Progenitor cell of endocrine pancreas (in vitro differentiated cells): ENCODE measurements at regions not wholly inside any gene's neighbourhood (a gene's known extent, or its start where the extent isn't known, plus 50 kb on each side); places are given as distances from the start of the nearest gene placed in this dataset.

Experiments
- DNase-seq: peaks from one replicate; pipeline ENCODE4 v3.0.0; 2021; ENCODE audit warnings: low spot score; ENCODE audit not compliant: unreplicated experiment
- H3K27ac Mint-ChIP-seq: 2 replicates; pipeline ENCODE4 v1.8.0; 2021; ENCODE audit warnings: mild to moderate bottlenecking, moderate library complexity, mixed read lengths
- H3K27me3 Mint-ChIP-seq: 2 replicates; pipeline ENCODE4 v1.8.0; 2021; ENCODE audit warnings: mixed read lengths
- H3K36me3 Mint-ChIP-seq: 2 replicates; pipeline ENCODE4 v1.8.0; 2022; ENCODE audit warnings: mixed read lengths; ENCODE audit not compliant: insufficient read depth
- H3K4me1 Mint-ChIP-seq: 2 replicates; pipeline ENCODE4 v1.8.0; 2021; ENCODE audit warnings: low read depth, mixed read lengths
- H3K4me3 Mint-ChIP-seq: 2 replicates; pipeline ENCODE4 v1.8.0; 2021; ENCODE audit warnings: low read depth, mild to moderate bottlenecking, moderate library complexity, mixed read lengths
- H3K9me3 Mint-ChIP-seq: 2 replicates; pipeline ENCODE4 v1.8.0; 2021; ENCODE audit warnings: low read depth, mixed read lengths
- TF ChIP-seq, protein P1 (sequence below): fragments of 200-600 bp; sonication (generic); IDR thresholded peaks from one replicate; pipeline ENCODE4 v1.5.0; 2021; ENCODE audit warnings: antibody characterized with exemption, mild to moderate bottlenecking; ENCODE audit not compliant: unreplicated experiment

DNA sequence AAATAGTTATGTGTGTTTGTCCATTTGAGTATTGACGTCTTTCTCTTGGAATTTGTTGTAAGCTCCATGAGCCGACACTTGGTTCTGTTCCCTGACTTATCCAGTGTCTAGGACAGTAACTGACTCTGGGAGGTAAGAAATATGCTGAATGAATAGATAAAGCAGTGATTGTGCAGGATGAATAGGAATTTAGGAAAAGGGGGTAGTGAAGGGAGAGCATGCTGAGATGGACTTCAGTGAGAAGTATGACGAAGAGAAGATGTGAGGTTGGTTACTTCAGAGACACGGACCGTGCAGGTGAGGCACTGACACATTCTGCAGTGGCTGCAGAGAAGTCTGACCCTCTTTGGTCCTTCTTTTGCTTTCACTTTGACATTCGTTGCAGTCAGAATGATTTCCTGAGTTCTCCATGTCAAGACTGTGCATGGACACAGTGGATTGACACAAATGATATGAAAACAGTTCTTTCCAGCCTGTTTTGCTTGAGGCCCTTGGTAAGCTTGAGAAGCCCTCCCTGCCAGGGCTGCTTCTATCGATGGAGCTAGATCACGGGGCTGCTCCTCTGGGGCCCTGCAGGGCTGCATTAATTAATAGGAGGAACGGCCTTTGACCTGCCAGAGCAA, 261.5 kb upstream of the SORCS1 start:
- H3K27me3 Mint-ChIP-seq, result no peaks in the 10 kb centered on the region
- peaks cover 12% of the 10 kb centered on the region for H3K4me1 Mint-ChIP-seq
- H3K27ac Mint-ChIP-seq, result no peak overlapping the region

DNA sequence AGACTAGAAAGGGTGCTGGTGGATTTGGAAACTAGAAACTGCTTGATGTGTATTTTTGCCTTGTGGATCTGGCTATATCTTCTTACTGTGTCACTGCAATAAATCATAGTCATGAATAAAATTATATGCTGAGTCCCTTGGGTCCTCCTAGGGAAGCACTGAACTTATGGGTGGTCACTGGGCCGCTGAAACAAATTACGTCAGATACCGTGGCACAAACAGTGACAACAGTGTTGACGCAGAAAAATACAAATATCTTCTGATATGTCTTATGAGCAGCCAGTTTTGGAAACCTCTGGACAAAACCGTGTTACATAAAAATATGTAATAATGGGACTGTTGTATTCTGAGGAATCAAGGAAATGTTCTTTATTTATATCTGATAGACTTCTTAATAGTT, 260.1 kb upstream of the SORCS1 start:
- DNase-seq, result no peak
- TF ChIP-seq, protein P1, sequence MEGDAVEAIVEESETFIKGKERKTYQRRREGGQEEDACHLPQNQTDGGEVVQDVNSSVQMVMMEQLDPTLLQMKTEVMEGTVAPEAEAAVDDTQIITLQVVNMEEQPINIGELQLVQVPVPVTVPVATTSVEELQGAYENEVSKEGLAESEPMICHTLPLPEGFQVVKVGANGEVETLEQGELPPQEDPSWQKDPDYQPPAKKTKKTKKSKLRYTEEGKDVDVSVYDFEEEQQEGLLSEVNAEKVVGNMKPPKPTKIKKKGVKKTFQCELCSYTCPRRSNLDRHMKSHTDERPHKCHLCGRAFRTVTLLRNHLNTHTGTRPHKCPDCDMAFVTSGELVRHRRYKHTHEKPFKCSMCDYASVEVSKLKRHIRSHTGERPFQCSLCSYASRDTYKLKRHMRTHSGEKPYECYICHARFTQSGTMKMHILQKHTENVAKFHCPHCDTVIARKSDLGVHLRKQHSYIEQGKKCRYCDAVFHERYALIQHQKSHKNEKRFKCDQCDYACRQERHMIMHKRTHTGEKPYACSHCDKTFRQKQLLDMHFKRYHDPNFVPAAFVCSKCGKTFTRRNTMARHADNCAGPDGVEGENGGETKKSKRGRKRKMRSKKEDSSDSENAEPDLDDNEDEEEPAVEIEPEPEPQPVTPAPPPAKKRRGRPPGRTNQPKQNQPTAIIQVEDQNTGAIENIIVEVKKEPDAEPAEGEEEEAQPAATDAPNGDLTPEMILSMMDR, result no peak
- H3K27ac Mint-ChIP-seq, result no peak overlapping the region
- H3K4me3 Mint-ChIP-seq, result no peak overlapping the region
- H3K36me3 Mint-ChIP-seq, result no peaks in the 10 kb centered on the region
- H3K4me1 Mint-ChIP-seq, result peaks cover 12% of the 10 kb centered on the region
- no peaks in the 10 kb centered on the region for H3K27me3 Mint-ChIP-seq
- H3K9me3 Mint-ChIP-seq, result no peaks in the 10 kb centered on the region

More for the DNA sequence above, 261.5 kb upstream of the SORCS1 start:
- Mint-ChIP-seq H3K36me3 (no peaks in the 10 kb centered on the region), H3K9me3 (no peaks in the 10 kb centered on the region), H3K4me3 (no peak overlapping the region)
- no peak for DNase-seq
- TF ChIP-seq, protein P1, result no peak

DNA sequence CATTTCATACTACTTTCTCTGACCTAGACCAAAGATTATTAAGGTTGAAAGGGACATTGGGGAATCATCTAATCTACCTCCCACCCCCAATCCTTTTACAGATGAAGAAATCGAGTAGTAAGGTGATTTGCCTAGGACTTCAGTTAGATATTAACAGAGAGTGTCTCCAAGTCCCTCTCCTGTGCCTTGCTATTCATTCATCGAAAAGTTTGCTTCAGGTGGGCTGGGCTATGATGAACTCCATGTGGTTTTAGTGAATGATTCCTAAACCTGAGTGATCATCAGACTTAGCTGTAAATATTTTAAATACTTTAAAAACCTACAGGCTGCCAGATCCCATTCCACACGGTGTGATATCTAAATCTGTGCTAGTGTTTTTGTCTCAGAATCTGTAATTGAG, 259.4 kb upstream of the SORCS1 start:
- TF ChIP-seq, protein P1, result no peak

DNA sequence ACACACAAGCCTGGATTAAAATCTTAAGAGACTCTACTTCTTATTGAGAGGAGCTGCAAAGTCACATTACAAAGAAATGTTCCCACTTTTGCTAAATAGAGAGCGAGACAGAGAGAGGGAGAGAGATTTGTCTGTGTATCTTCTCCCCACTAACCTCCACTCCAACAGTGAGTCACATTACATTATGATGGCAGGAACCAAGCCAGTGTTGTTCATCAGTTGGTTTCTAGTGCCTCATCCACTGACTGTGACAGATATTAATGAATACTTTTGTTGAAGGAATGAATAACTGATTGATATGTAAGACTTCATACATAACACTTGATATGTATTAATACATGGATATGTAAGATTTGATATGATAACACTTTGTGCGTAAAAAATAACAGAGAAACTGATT, 258.2 kb upstream of the SORCS1 start:
- Mint-ChIP-seq H3K27ac (no peak overlapping the region), H3K9me3 (no peaks in the 10 kb centered on the region), H3K4me3 (no peak overlapping the region), H3K4me1 (peaks cover 12% of the 10 kb centered on the region), H3K27me3 (no peaks in the 10 kb centered on the region), H3K36me3 (no peaks in the 10 kb centered on the region)
- TF ChIP-seq, protein P1, result no peak
- DNase-seq, result no peak

More for the DNA sequence above, 259.4 kb upstream of the SORCS1 start:
- no peak for DNase-seq
- Mint-ChIP-seq H3K4me1 (peaks cover 12% of the 10 kb centered on the region), H3K27me3 (no peaks in the 10 kb centered on the region), H3K27ac (no peak overlapping the region), H3K4me3 (no peak overlapping the region), H3K9me3 (no peaks in the 10 kb centered on the region), H3K36me3 (no peaks in the 10 kb centered on the region)

DNA sequence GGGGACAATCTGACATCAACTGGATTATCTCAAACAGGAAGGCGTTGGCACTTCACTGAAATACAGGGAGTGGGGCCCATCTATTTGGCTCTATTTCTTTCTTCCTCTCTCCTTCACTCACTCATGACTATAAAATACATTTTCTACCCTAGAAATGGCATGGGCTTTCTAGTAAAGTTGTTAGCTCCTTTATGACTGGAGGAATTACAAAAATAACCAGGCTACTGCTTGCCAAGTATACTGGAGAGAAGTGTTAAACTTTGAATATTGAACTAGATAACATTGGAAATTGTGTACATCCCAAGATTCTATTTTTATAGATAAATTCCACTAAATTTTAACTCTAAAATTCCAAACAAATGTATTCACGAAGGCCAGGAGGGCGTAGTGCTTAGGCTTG, 255.7 kb upstream of the SORCS1 start:
- no peak overlapping the region for H3K4me3 Mint-ChIP-seq
- H3K27me3 Mint-ChIP-seq, result no peaks in the 10 kb centered on the region
- no peaks in the 10 kb centered on the region for H3K9me3 Mint-ChIP-seq
- no peak overlapping the region for H3K27ac Mint-ChIP-seq
- TF ChIP-seq, protein P1, result no peak
- peaks cover 13% of the 10 kb centered on the region for H3K4me1 Mint-ChIP-seq
- no peaks in the 10 kb centered on the region for H3K36me3 Mint-ChIP-seq
- no peak for DNase-seq
